H1 (cell line): ENCODE measurements at regions not wholly inside any gene's neighbourhood (a gene's known extent, or its start where the extent isn't known, plus 50 kb on each side); places are given as distances from the start of the nearest gene placed in this dataset.

Experiments
- CTCF ChIA-PET: fragments of 300-600 bp; sonication (Branson Sonifier 250); formaldehyde crosslinking; loops from one replicate; lab custom pipeline; 2021; ENCODE audit not compliant: partially characterized antibody; lab: Charles Lee
- POLR2A ChIA-PET: fragments of 300-600 bp; sonication (Branson Sonifier 250); formaldehyde crosslinking; loops from one replicate; lab custom pipeline; 2021; ENCODE audit warnings: inconsistent platforms; ENCODE audit not compliant: partially characterized antibody; lab: Charles Lee
- DNase-seq, 2 experiments: peaks; one replicate each; pipeline versions ENCODE4 v3.0.0 to v3.0.0-alpha.2; 2010 to 2022; ENCODE audit warnings: low spot score in 2 of 2, low read depth in 1 of 2, mixed read lengths in 1 of 2
- FAIRE-seq: peaks from 2 replicates; lab custom pipeline; 2011; peaks lifted over from hg19 to GRCh38; lab: Jason Lieb, UNC
- H2AFZ ChIP-seq: 2 replicates; pipeline ENCODE4 v1.8.1; 2012; ENCODE audit warnings: low read length, inconsistent platforms
- H2AK5ac ChIP-seq: 2 replicates; pipeline ENCODE4 v1.6.1; 2013; ENCODE audit warnings: low read depth, low read length
- H2BK120ac ChIP-seq: replicated peaks from 2 replicates; pipeline ENCODE3; 2013; ENCODE audit warnings: low read depth, low read length, inconsistent platforms
- H2BK12ac ChIP-seq: 2 replicates; pipeline ENCODE4 v1.6.1; 2013; ENCODE audit warnings: low read depth, low read length
- H2BK15ac ChIP-seq: 2 replicates; pipeline ENCODE4 v1.6.1; 2013; ENCODE audit warnings: low read length
- H2BK20ac ChIP-seq: 2 replicates; pipeline ENCODE4 v1.6.1; 2013; ENCODE audit warnings: low read length
- H2BK5ac ChIP-seq: 2 replicates; pipeline ENCODE4 v1.6.1; 2013; ENCODE audit warnings: low read depth, low read length
- H3K14ac ChIP-seq: 2 replicates; pipeline ENCODE4 v1.6.1; 2013; ENCODE audit warnings: inconsistent platforms; ENCODE audit not compliant: insufficient read length
- H3K18ac ChIP-seq: 2 replicates; pipeline ENCODE4 v1.6.1; 2013; ENCODE audit warnings: low read length; ENCODE audit errors: extremely low read depth
- H3K23ac ChIP-seq: 2 replicates; pipeline ENCODE4 v1.6.1; 2013; ENCODE audit warnings: inconsistent platforms; ENCODE audit not compliant: insufficient read length
- H3K23me2 ChIP-seq: 2 replicates; pipeline ENCODE4 v1.6.1; 2013; ENCODE audit warnings: low read depth, low read length
- H3K27ac ChIP-seq: 2 replicates; pipeline ENCODE4 v1.6.1; 2011; ENCODE audit warnings: low read depth, low read length, inconsistent platforms
- H3K27me3 ChIP-seq, 4 experiments: replicated peaks in 1 of 4; 1 replicate in 1 of 4; 2 replicates in 3 of 4; pipeline versions ENCODE4 v1.6.1 to v1.8.1; 2011 to 2013; ENCODE audit warnings: low read length in 3 of 4, mild to moderate bottlenecking in 3 of 4, inconsistent platforms in 2 of 4, mixed read lengths in 2 of 4, moderate library complexity in 1 of 4; ENCODE audit not compliant: control insufficient read depth in 3 of 4, insufficient read depth in 3 of 4; ENCODE audit errors: extremely low read depth in 1 of 4
- H3K36me3 ChIP-seq, 4 experiments: 2 replicates each; pipeline versions ENCODE4 v1.6.1 to v1.8.1; 2011 to 2013; ENCODE audit warnings: mild to moderate bottlenecking in 4 of 4, low read length in 3 of 4, moderate library complexity in 2 of 4, control low read depth in 1 of 4, inconsistent platforms in 1 of 4; ENCODE audit not compliant: insufficient read depth in 4 of 4, control insufficient read depth in 2 of 4
- H3K4ac ChIP-seq: replicated peaks from 2 replicates; pipeline ENCODE3; 2013; ENCODE audit warnings: low read length, low read depth, mixed read lengths, inconsistent platforms; ENCODE audit not compliant: insufficient read length
- H3K4me1 ChIP-seq, 4 experiments: replicated peaks in 1 of 4; 1 replicate in 1 of 4; 2 replicates in 3 of 4; pipeline versions ENCODE4 v1.6.1 to v1.8.1; 2011 to 2013; ENCODE audit warnings: low read length in 3 of 4, inconsistent platforms in 2 of 4, mixed read lengths in 1 of 4; ENCODE audit not compliant: insufficient read depth in 4 of 4, control insufficient read depth in 3 of 4
- H3K4me2 ChIP-seq, 2 experiments: 2 replicates each; pipeline versions ENCODE4 v1.6.1 to v1.8.1; 2011 to 2013; ENCODE audit warnings: low read depth in 2 of 2, low read length in 2 of 2, control low read depth in 1 of 2, inconsistent platforms in 1 of 2, mild to moderate bottlenecking in 1 of 2; ENCODE audit not compliant: insufficient read depth in 1 of 2
- H3K4me3 ChIP-seq, 4 experiments: fragments of 200-600, 300-600 bp in 1 of 4; sonication (generic), shearing (Covaris generic), sonication (Bioruptor Twin) in 1 of 4; 2 replicates each; pipeline versions ENCODE4 v1.5.1 to v1.8.1; 2011 to 2016; ENCODE audit warnings: low read length in 4 of 4, low read depth in 3 of 4, control low read depth in 2 of 4, inconsistent platforms in 2 of 4, mild to moderate bottlenecking in 2 of 4, mixed read lengths in 1 of 4, moderate library complexity in 1 of 4; ENCODE audit not compliant: insufficient read depth in 2 of 4; ENCODE audit errors: extremely low read depth in 1 of 4
- H3K56ac ChIP-seq: replicated peaks from 2 replicates; pipeline ENCODE3; 2013; ENCODE audit warnings: low read depth, mild to moderate bottlenecking, mixed read lengths, low read length, inconsistent platforms; ENCODE audit not compliant: insufficient read length
- H3K79me1 ChIP-seq: 2 replicates; pipeline ENCODE4 v1.6.1; 2013; ENCODE audit warnings: low read depth, low read length, control low read depth
- H3K79me2 ChIP-seq, 2 experiments: 2 replicates each; pipeline versions ENCODE4 v1.6.1 to v1.8.1; 2012 to 2013; ENCODE audit warnings: low read length in 2 of 2, mild to moderate bottlenecking in 2 of 2, inconsistent platforms in 1 of 2; ENCODE audit not compliant: insufficient read depth in 2 of 2, control insufficient read depth in 1 of 2
- H3K9ac ChIP-seq, 4 experiments: replicated peaks in 1 of 4; 1 replicate in 1 of 4; 2 replicates in 3 of 4; pipeline versions ENCODE4 v1.6.1 to v1.8.1; 2011 to 2013; ENCODE audit warnings: low read depth in 3 of 4, low read length in 3 of 4, control low read depth in 2 of 4, mild to moderate bottlenecking in 2 of 4, moderate library complexity in 2 of 4, inconsistent platforms in 1 of 4; ENCODE audit errors: extremely low read depth in 1 of 4
- H3K9me3 ChIP-seq, 2 experiments: 2 replicates each; pipeline versions ENCODE4 v1.6.1 to v1.8.1; 2012 to 2013; ENCODE audit warnings: mild to moderate bottlenecking in 2 of 2, moderate library complexity in 2 of 2, control low read depth in 1 of 2, inconsistent platforms in 1 of 2, low read depth in 1 of 2, low read length in 1 of 2, mixed read lengths in 1 of 2; ENCODE audit not compliant: insufficient read depth in 2 of 2
- H4K20me1 ChIP-seq, 2 experiments: replicated peaks in 1 of 2; 2 replicates each; pipeline versions ENCODE3 to v1.8.1; 2011 to 2013; ENCODE audit warnings: inconsistent platforms in 2 of 2, low read length in 2 of 2, mild to moderate bottlenecking in 1 of 2; ENCODE audit not compliant: insufficient read depth in 2 of 2, control insufficient read depth in 1 of 2
- H4K5ac ChIP-seq: 2 replicates; pipeline ENCODE4 v1.6.1; 2013; ENCODE audit warnings: low read length, low read depth, mixed read lengths, inconsistent platforms; ENCODE audit not compliant: insufficient read length
- H4K8ac ChIP-seq: 2 replicates; pipeline ENCODE4 v1.8.0; 2013; ENCODE audit warnings: mild to moderate bottlenecking, moderate library complexity, low read length, inconsistent platforms; ENCODE audit not compliant: insufficient read depth; ENCODE audit errors: extremely low read depth
- H4K91ac ChIP-seq: replicated peaks from 2 replicates; pipeline ENCODE3; 2013; ENCODE audit warnings: low read length, mixed read lengths, inconsistent platforms; ENCODE audit not compliant: insufficient read length
- CTBP2 ChIP-seq: IDR thresholded peaks from 2 replicates; pipeline ENCODE4 v1.7.0; 2011; ENCODE audit warnings: borderline replicate concordance, mild to moderate bottlenecking, moderate library complexity, mixed read lengths, low read length; ENCODE audit not compliant: insufficient read depth, insufficient read length
- POU5F1 ChIP-seq: IDR thresholded peaks from 2 replicates; pipeline ENCODE4 v1.6.1; 2011; ENCODE audit warnings: low read depth, mild to moderate bottlenecking, low read length, moderate library complexity
- RNF2 ChIP-seq: fragments of 200-900, 300-1000 bp; sonication (generic); IDR thresholded peaks from 2 replicates; pipeline ENCODE4 v1.7.1; 2016; ENCODE audit warnings: borderline replicate concordance, low read depth, mild to moderate bottlenecking, antibody characterized with exemption, low read length; ENCODE audit not compliant: poor library complexity, severe bottlenecking; ENCODE audit errors: missing control alignments
- SIRT6 ChIP-seq: IDR thresholded peaks from one replicate; pipeline ENCODE4 v1.7.1; 2012; ENCODE audit warnings: low read length, inconsistent platforms
- USF2 ChIP-seq: IDR thresholded peaks from 2 replicates; pipeline ENCODE4 v1.6.1; 2011; ENCODE audit warnings: low read length, improper control_type of control experiment
- WGBS, 2 experiments: shearing (Covaris generic) in 1 of 2; methylation state at CpG; one replicate each; pipeline versions ENCODE4 v1.1.6 to v1.1.7; 2013 to 2015; ENCODE audit warnings: low lambda C conversion rate in 2 of 2, mixed read lengths in 2 of 2, inconsistent platforms in 1 of 2, low coverage in 1 of 2, missing lambda C conversion rate in 1 of 2; ENCODE audit not compliant: insufficient replicate concordance in 2 of 2, insufficient coverage in 1 of 2, insufficient read length in 1 of 2; ENCODE audit errors: extremely low coverage in 1 of 2, missing lambda C conversion rate in 1 of 2; 5-methylcytosine and 5-hydroxymethylcytosine counted together

GRCh38 chr9:119829748-119830147 lies 460.5 kb upstream of the BRINP1 start:
- Histone ChIP-seq H4K8ac (no peak overlapping the region), H3K4me3 (no peak overlapping the region), H2BK5ac (no peak overlapping the region), H2AFZ (no peak overlapping the region), H3K18ac (no peak overlapping the region), H3K4me2 (no peak overlapping the region), H3K79me2 (no peaks in the 10 kb centered on the region), H3K14ac (no peak overlapping the region), H3K36me3 (no peaks in the 10 kb centered on the region), H3K27ac (no peak overlapping the region), H3K4ac (no peak overlapping the region), H4K91ac (no peak overlapping the region), H3K23ac (no peak overlapping the region), H3K56ac (no peak overlapping the region), H3K79me1 (no peaks in the 10 kb centered on the region), H2AK5ac (no peak overlapping the region), H3K27me3 (no peaks in the 10 kb centered on the region), H3K9ac (no peak overlapping the region), H3K9me3 (no peaks in the 10 kb centered on the region), H4K5ac (no peak overlapping the region), H3K4me1 (no peaks in the 10 kb centered on the region), H4K20me1 (no peaks in the 10 kb centered on the region), H2BK120ac (no peak overlapping the region), H3K23me2 (peaks cover 3% of the 10 kb centered on the region; the same call in 1 of the 2 replicates), H2BK15ac (no peak overlapping the region), H2BK12ac (no peak overlapping the region), H2BK20ac (no peak overlapping the region)
- 86% methylated on average over 3 of the region's 3 CpGs; no CpG with 5 or more reads in 1 of the 2 experiments for WGBS, 2 experiments
- FAIRE-seq: no peak
- ChIA-PET CTCF (interaction anchor here (1.3 kb wide), 1 partner anchor 15 kb away, joined by 3 read pairs; no protein-coding TSS in a partner anchor), POLR2A (no interaction called here)
- DNase-seq: no peak
- TF ChIP-seq SIRT6 (no peak), POU5F1 (no peak), RNF2 (no peak), USF2 (no peak), CTBP2 (no peak)
